Aorta (tissue), 5 donors: ENCODE measurements at regions not wholly inside any gene's neighbourhood (a gene's known extent, or its start where the extent isn't known, plus 50 kb on each side); places are given as distances from the start of the nearest gene placed in this dataset.
A peak's percentile ranks its signal among the peaks of the same experiment; 100 is the strongest.

Experiments used
- ATAC-seq: fragments of 200-7000 bp; cut with Tn5 transposase; one replicate; pipeline ENCODE4 v1.9.1; 2022; ENCODE audit warnings: moderate library complexity; ENCODE audit not compliant: low FRiP score
- DNase-seq, 2 donors: peaks; one replicate each; pipeline ENCODE4 v3.0.0-alpha.2; 2020
- H3K27ac ChIP-seq, 2 donors: one replicate each; pipeline ENCODE4 v1.5.1; 2013; ENCODE audit warnings: low read length in 2 of 2, mild to moderate bottlenecking in 2 of 2, moderate library complexity in 2 of 2, control low read depth in 1 of 2, inconsistent platforms in 1 of 2, low read depth in 1 of 2
- H3K27me3 ChIP-seq, 2 donors: one replicate each; pipeline ENCODE4 v1.6.1; 2013; ENCODE audit warnings: control low read depth in 1 of 2, low read length in 1 of 2, mild to moderate bottlenecking in 1 of 2, moderate library complexity in 1 of 2; ENCODE audit not compliant: insufficient read depth in 2 of 2, control insufficient read depth in 1 of 2
- H3K36me3 ChIP-seq, 2 donors: one replicate each; pipeline ENCODE4 v1.6.1; 2013; ENCODE audit warnings: control low read depth in 1 of 2, low read length in 1 of 2, mild to moderate bottlenecking in 1 of 2; ENCODE audit not compliant: insufficient read depth in 2 of 2, control insufficient read depth in 1 of 2
- H3K4me1 ChIP-seq, 2 donors: one replicate each; pipeline ENCODE4 v1.6.1; 2013; ENCODE audit warnings: low read length in 2 of 2, control low read depth in 1 of 2, mild to moderate bottlenecking in 1 of 2, moderate library complexity in 1 of 2; ENCODE audit not compliant: insufficient read depth in 2 of 2, control insufficient read depth in 1 of 2
- H3K4me3 ChIP-seq, 2 donors: one replicate each; pipeline ENCODE4 v1.5.1; 2013; ENCODE audit warnings: low read length in 2 of 2, control low read depth in 1 of 2, mild to moderate bottlenecking in 1 of 2
- H3K9me3 ChIP-seq: one replicate; pipeline ENCODE4 v1.6.1; 2013; ENCODE audit warnings: mild to moderate bottlenecking, low read length; ENCODE audit not compliant: control insufficient read depth
- WGBS, 2 donors: extraction: QIAGEN DNeasy Blood & Tissue Kit; methylation state at CpG; one replicate each; pipeline ENCODE4 v1.1.7; 2013; 5-methylcytosine and 5-hydroxymethylcytosine counted together
- intact Hi-C, 2 donors: fragments of 100-400 bp; cut with DNase I; formaldehyde crosslinking; loops; one replicate each; pipeline versions ENCODE4 v1.14.2 to v1.15.0; 2022
- donor health status: healthy with polysubstance abuse.
- donor health status: Bipolar disorder and iron deficiency.
- donor health status: DM: no; HTN: no; CAD: no.
- donor health status: DM: no; HTN: no; CAD: no.
- donor health status: DM: yes; HTN: yes; CAD: no.

- intact Hi-C loops: no loop called here
- ATAC-seq (peak; percentile 54), DNase-seq (no peak)
- Histone ChIP-seq H3K9me3 (no peaks in the 10 kb centered on the region), H3K27me3 (no peaks in the 10 kb centered on the region), H3K36me3 (no peaks in the 10 kb centered on the region), H3K4me3 (peak overlapping the region; percentile 58 to 64), H3K27ac (no peak overlapping the region), H3K4me1 (no peaks in the 10 kb centered on the region)
- WGBS, 2 donors: 14 to 19% methylated on average over 4 of the region's 4 CpGs
Observed at GRCh38 chr1:193417945-193418744, 231.7 kb upstream of the B3GALT2 start.

- 21 to 38% methylated on average over 1 of the region's 1 CpG for WGBS, 2 donors
- Histone ChIP-seq H3K4me3 (no peak overlapping the region), H3K36me3 (no peaks in the 10 kb centered on the region), H3K27me3 (no peaks in the 10 kb centered on the region), H3K27ac (no peak overlapping the region), H3K9me3 (no peaks in the 10 kb centered on the region), H3K4me1 (no peaks in the 10 kb centered on the region)
- DNase-seq (peak in 1 of 2 donors; percentile 49), ATAC-seq (no peak)
- intact Hi-C loops: no loop called here
Observed at GRCh38 chr1:193417403-193417802, 231.0 kb upstream of the B3GALT2 start.

- no peaks in the 10 kb centered on the region for H3K4me1 ChIP-seq
- H3K9me3 ChIP-seq: no peaks in the 10 kb centered on the region
- no peaks in the 10 kb centered on the region for H3K36me3 ChIP-seq
- intact Hi-C loops: no loop called here
- DNase-seq (no peak), ATAC-seq (no peak)
- H3K27ac ChIP-seq: no peak overlapping the region
- H3K4me3 ChIP-seq: no peak overlapping the region
- WGBS, 2 donors: 94% methylated on average over 7 of the region's 7 CpGs
- H3K27me3 ChIP-seq: no peaks in the 10 kb centered on the region
Observed at GRCh38 chr1:193416226-193417024, 230.0 kb upstream of the B3GALT2 start.

GRCh38 chr1:193415256-193415655, 228.8 kb upstream of the B3GALT2 start:
- intact Hi-C loops: no loop called here

GRCh38 chr1:193413376-193413775, 227.0 kb upstream of the B3GALT2 start:
- Histone ChIP-seq H3K27me3 (no peaks in the 10 kb centered on the region), H3K4me3 (no peak overlapping the region), H3K27ac (no peak overlapping the region), H3K9me3 (no peaks in the 10 kb centered on the region), H3K4me1 (no peaks in the 10 kb centered on the region), H3K36me3 (no peaks in the 10 kb centered on the region)
- ATAC-seq (no peak), DNase-seq (no peak)
- intact Hi-C loops: no loop called here
- 96 to 97% methylated on average over 3 of the region's 3 CpGs for WGBS, 2 donors

More at GRCh38 chr1:193415256-193415655, 228.8 kb upstream of the B3GALT2 start:
- WGBS, 2 donors: 39 to 44% methylated on average over 3 of the region's 3 CpGs
- Histone ChIP-seq H3K4me1 (no peaks in the 10 kb centered on the region), H3K27ac (no peak overlapping the region), H3K27me3 (no peaks in the 10 kb centered on the region), H3K9me3 (no peaks in the 10 kb centered on the region), H3K4me3 (no peak overlapping the region), H3K36me3 (no peaks in the 10 kb centered on the region)
- no peak for ATAC-seq
- no peak for DNase-seq

- H3K27ac ChIP-seq: no peak overlapping the region
- intact Hi-C loops: no loop called here
- WGBS, 2 donors: 97% methylated on average over 1 of the region's 1 CpG
- DNase-seq (no peak), ATAC-seq (no peak)
- no peaks in the 10 kb centered on the region for H3K27me3 ChIP-seq
- H3K4me1 ChIP-seq: no peaks in the 10 kb centered on the region
- no peak overlapping the region for H3K4me3 ChIP-seq
- H3K9me3 ChIP-seq: no peaks in the 10 kb centered on the region
- H3K36me3 ChIP-seq: no peaks in the 10 kb centered on the region
Observed at GRCh38 chr1:193412748-193413147, 226.3 kb upstream of the B3GALT2 start.

- Histone ChIP-seq H3K36me3 (no peaks in the 10 kb centered on the region), H3K4me1 (no peaks in the 10 kb centered on the region), H3K9me3 (no peaks in the 10 kb centered on the region), H3K27ac (no peak overlapping the region), H3K27me3 (no peaks in the 10 kb centered on the region), H3K4me3 (no peak overlapping the region)
- ATAC-seq (no peak), DNase-seq (no peak)
- intact Hi-C loops: no loop called here
- WGBS, 2 donors: 49 to 59% methylated on average over 5 of the region's 5 CpGs
Observed at GRCh38 chr1:193411714-193412113, 225.3 kb upstream of the B3GALT2 start.

- 77 to 82% methylated on average over 2 of the region's 2 CpGs for WGBS, 2 donors
- H3K27ac ChIP-seq: no peak overlapping the region
- no peaks in the 10 kb centered on the region for H3K9me3 ChIP-seq
- no peaks in the 10 kb centered on the region for H3K4me1 ChIP-seq
- no peaks in the 10 kb centered on the region for H3K27me3 ChIP-seq
- no peak overlapping the region for H3K4me3 ChIP-seq
- H3K36me3 ChIP-seq: no peaks in the 10 kb centered on the region
- no peak for DNase-seq
- intact Hi-C loops: no loop called here
- no peak for ATAC-seq
Observed at GRCh38 chr1:193411215-193411614, 224.8 kb upstream of the B3GALT2 start.
